ENCODE measurements at regions not wholly inside any gene's neighbourhood (a gene's known extent, or its start where the extent isn't known, plus 50 kb on each side); places are given as distances from the start of the nearest gene placed in this dataset.
A peak's percentile ranks its signal among the peaks of the same experiment; 100 is the strongest.

GRCh38 chr9:85863875-85864274, 77.1 kb upstream of the NAA35 start:
- peaks cover 54% of the 10 kb centered on the region for H3K4me1 Mint-ChIP-seq
- ChIA-PET POLR2A (interaction anchor here (1.0 kb wide), 1 partner anchor 36 kb away, joined by 5 read pairs; no protein-coding TSS in a partner anchor), CTCF (interaction anchor here (1.2 kb wide), 1 partner anchor 39 kb away, joined by 3 read pairs; no protein-coding TSS in a partner anchor)
- H3K4me3 Mint-ChIP-seq, result no peak overlapping the region
- H3K36me3 Mint-ChIP-seq, result no peaks in the 10 kb centered on the region; the same call in 1 of the 2 replicates
- no peak overlapping the region for H3K27ac Mint-ChIP-seq
- H3K9me3 Mint-ChIP-seq, result no peaks in the 10 kb centered on the region
- no peaks in the 10 kb centered on the region for H3K27me3 Mint-ChIP-seq (ENCODE audit: low read depth)
- ATAC-seq (peak; percentile 39; the same call in 1 of the 2 replicates), DNase-seq (ENCODE audit: low spot score) (no peak)
- TF ChIP-seq NR2C2 (CRISPR knock-in tag; IDR thresholded peaks at IDR 0.05) (no peak), RORB (CRISPR knock-in tag; IDR thresholded peaks at IDR 0.05) (no peak), NR1H2 (CRISPR knock-in tag; IDR thresholded peaks at IDR 0.05) (no peak), USF1 (CRISPR knock-in tag; IDR thresholded peaks at IDR 0.05) (no peak), ESRRA (CRISPR knock-in tag; IDR thresholded peaks at IDR 0.05; ENCODE audit: borderline replicate concordance) (no peak), NFYB (CRISPR knock-in tag; conservative IDR thresholded peaks at IDR 0.05; ENCODE audit: low read depth) (no peak), NFATC4 (CRISPR knock-in tag; IDR thresholded peaks at IDR 0.05) (no peak), MYBL2 (CRISPR knock-in tag; IDR thresholded peaks at IDR 0.05) (no peak), ZNF532 (CRISPR knock-in tag; IDR thresholded peaks at IDR 0.05; ENCODE audit: borderline replicate concordance) (no peak), IRF2 (CRISPR knock-in tag; IDR thresholded peaks at IDR 0.05; ENCODE audit: borderline replicate concordance, low read depth) (no peak), TCF7 (CRISPR knock-in tag; IDR thresholded peaks at IDR 0.05; ENCODE audit: low read depth) (no peak), MAX (CRISPR knock-in tag; IDR thresholded peaks at IDR 0.05) (no peak), ZNF396 (CRISPR knock-in tag; IDR thresholded peaks at IDR 0.05; ENCODE audit: borderline replicate concordance) (no peak)
- TF ChIP-seq, protein P1, sequence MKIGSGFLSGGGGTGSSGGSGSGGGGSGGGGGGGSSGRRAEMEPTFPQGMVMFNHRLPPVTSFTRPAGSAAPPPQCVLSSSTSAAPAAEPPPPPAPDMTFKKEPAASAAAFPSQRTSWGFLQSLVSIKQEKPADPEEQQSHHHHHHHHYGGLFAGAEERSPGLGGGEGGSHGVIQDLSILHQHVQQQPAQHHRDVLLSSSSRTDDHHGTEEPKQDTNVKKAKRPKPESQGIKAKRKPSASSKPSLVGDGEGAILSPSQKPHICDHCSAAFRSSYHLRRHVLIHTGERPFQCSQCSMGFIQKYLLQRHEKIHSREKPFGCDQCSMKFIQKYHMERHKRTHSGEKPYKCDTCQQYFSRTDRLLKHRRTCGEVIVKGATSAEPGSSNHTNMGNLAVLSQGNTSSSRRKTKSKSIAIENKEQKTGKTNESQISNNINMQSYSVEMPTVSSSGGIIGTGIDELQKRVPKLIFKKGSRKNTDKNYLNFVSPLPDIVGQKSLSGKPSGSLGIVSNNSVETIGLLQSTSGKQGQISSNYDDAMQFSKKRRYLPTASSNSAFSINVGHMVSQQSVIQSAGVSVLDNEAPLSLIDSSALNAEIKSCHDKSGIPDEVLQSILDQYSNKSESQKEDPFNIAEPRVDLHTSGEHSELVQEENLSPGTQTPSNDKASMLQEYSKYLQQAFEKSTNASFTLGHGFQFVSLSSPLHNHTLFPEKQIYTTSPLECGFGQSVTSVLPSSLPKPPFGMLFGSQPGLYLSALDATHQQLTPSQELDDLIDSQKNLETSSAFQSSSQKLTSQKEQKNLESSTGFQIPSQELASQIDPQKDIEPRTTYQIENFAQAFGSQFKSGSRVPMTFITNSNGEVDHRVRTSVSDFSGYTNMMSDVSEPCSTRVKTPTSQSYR (CRISPR knock-in tag; IDR thresholded peaks at IDR 0.05), result no peak
- TF ChIP-seq, protein P2, sequence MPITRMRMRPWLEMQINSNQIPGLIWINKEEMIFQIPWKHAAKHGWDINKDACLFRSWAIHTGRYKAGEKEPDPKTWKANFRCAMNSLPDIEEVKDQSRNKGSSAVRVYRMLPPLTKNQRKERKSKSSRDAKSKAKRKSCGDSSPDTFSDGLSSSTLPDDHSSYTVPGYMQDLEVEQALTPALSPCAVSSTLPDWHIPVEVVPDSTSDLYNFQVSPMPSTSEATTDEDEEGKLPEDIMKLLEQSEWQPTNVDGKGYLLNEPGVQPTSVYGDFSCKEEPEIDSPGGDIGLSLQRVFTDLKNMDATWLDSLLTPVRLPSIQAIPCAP (CRISPR knock-in tag; IDR thresholded peaks at IDR 0.05), result no peak

DNA sequence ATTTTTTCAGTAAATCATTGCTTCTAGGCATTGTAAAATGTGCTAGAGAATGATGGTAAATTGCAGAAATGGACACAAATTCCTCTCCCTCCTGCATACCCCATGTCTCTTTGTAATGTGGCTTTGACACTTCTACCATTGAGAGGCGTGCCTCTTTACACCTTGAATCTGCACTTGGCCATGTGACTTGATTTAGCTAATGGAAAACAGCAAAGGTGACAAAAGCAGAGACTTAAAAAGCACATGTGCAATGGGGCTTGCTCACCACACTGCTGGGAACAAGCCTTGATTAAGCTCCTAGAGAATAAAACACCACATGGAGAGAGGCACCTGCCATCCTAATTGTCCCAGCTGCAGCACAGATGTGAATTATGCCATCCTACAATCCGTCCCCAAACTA, 69.9 kb upstream of the NAA35 start:
- Mint-ChIP-seq H3K27ac (peak overlapping the region; percentile 17; the same call in 1 of the 2 replicates), H3K4me1 (peaks cover 21% of the 10 kb centered on the region), H3K4me3 (no peak overlapping the region), H3K36me3 (no peaks in the 10 kb centered on the region), H3K27me3 (ENCODE audit: low read depth) (no peaks in the 10 kb centered on the region), H3K9me3 (no peaks in the 10 kb centered on the region)
- ChIA-PET POLR2A (no interaction called here), CTCF (interaction anchor here (1.2 to 1.5 kb wide), 2 partner anchors 46 to 331 kb away, joined by 4 to 5 read pairs; no protein-coding TSS in a partner anchor)
- DNase-seq (ENCODE audit: low spot score) (no peak), ATAC-seq (peak; percentile 41; the same call in 1 of the 2 replicates)
- TF ChIP-seq, protein P3, sequence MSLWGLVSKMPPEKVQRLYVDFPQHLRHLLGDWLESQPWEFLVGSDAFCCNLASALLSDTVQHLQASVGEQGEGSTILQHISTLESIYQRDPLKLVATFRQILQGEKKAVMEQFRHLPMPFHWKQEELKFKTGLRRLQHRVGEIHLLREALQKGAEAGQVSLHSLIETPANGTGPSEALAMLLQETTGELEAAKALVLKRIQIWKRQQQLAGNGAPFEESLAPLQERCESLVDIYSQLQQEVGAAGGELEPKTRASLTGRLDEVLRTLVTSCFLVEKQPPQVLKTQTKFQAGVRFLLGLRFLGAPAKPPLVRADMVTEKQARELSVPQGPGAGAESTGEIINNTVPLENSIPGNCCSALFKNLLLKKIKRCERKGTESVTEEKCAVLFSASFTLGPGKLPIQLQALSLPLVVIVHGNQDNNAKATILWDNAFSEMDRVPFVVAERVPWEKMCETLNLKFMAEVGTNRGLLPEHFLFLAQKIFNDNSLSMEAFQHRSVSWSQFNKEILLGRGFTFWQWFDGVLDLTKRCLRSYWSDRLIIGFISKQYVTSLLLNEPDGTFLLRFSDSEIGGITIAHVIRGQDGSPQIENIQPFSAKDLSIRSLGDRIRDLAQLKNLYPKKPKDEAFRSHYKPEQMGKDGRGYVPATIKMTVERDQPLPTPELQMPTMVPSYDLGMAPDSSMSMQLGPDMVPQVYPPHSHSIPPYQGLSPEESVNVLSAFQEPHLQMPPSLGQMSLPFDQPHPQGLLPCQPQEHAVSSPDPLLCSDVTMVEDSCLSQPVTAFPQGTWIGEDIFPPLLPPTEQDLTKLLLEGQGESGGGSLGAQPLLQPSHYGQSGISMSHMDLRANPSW (CRISPR knock-in tag; conservative IDR thresholded peaks at IDR 0.05; ENCODE audit: low read depth), result no peak
- TF ChIP-seq USF1 (CRISPR knock-in tag; IDR thresholded peaks at IDR 0.05) (0 out of 2 replicates have a peak, but pooled peaks have one; percentile 14), TEAD4 (CRISPR knock-in tag; IDR thresholded peaks at IDR 0.05) (no peak), USF2 (CRISPR knock-in tag; IDR thresholded peaks at IDR 0.05) (peak; percentile 59; the same call in 1 of the 2 replicates), MXD4 (CRISPR knock-in tag; IDR thresholded peaks at IDR 0.05; ENCODE audit: borderline replicate concordance) (no peak), CDX4 (CRISPR knock-in tag; IDR thresholded peaks at IDR 0.05; ENCODE audit: borderline replicate concordance) (no peak)
